ENCODE measurements at regions not wholly inside any gene's neighbourhood (a gene's known extent, or its start where the extent isn't known, plus 50 kb on each side); places are given as distances from the start of the nearest gene placed in this dataset.

DNA sequence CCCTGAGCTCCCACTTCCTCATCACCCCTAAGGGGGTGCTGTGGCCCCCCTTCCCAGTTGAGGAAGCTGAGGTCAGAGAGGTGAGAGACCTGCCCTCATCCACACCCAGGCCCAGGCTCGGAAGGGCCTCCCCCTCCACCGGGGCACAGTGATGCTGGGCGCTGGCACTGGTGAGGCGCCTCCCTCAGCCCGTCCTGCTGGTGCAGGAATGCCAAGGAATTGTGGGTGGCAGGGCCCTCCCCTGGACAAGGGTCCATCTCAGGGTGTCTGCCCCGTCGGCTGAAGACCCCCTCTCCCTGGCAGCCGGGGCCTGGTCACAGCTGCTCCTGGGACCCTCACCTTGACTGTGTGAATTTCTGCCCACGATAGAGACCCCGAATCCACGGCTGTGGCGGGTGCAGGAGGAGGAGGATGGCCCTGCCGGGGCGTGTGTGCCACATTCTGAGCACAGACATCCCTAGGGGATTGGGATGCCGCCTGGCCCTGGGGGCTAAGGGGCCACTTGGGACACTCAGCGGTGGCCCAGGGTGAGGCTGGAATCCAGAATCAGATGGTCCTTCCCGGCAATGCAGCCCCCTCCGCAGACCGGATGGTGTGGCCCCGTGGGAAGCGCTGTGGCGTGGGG, 70.2 kb upstream of the GATA5 start:
- Histone ChIP-seq H3K4me3 (ENCODE audit: low read depth, low read length, poor library complexity, severe bottlenecking) (no peak overlapping the region), H3K27me3 (ENCODE audit: insufficient read depth, low read length) (peaks cover 9% of the 10 kb centered on the region; the same call in 1 of the 2 replicates)
- no peak for TF ChIP-seq EZH2 (IDR thresholded peaks at IDR 0.05; ENCODE audit: borderline replicate concordance, low read length)
- TF ChIP-seq, protein P1, sequence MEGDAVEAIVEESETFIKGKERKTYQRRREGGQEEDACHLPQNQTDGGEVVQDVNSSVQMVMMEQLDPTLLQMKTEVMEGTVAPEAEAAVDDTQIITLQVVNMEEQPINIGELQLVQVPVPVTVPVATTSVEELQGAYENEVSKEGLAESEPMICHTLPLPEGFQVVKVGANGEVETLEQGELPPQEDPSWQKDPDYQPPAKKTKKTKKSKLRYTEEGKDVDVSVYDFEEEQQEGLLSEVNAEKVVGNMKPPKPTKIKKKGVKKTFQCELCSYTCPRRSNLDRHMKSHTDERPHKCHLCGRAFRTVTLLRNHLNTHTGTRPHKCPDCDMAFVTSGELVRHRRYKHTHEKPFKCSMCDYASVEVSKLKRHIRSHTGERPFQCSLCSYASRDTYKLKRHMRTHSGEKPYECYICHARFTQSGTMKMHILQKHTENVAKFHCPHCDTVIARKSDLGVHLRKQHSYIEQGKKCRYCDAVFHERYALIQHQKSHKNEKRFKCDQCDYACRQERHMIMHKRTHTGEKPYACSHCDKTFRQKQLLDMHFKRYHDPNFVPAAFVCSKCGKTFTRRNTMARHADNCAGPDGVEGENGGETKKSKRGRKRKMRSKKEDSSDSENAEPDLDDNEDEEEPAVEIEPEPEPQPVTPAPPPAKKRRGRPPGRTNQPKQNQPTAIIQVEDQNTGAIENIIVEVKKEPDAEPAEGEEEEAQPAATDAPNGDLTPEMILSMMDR (IDR thresholded peaks at IDR 0.05; ENCODE audit: low read length), result no peak

DNA sequence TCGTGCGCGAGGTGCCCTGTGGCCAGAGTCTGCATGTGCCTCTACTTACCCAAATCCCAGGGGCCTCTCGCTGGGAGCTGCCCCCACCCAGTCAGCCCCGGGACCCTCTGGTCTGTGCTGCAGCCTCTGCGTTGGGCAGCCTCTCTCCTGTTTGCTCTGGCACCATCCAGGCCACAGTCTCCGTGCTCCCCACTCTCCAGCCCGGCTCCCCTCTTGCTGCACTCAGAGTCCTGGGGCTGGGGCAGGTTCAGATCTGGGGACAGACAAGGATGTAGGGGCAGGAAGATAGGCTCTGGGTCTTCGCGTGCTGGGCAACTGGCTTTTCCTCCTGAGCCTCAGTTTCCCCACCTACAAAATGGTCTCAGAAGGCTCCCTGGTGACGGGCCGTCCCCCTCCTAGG, 70.8 kb upstream of the GATA5 start:
- no peak overlapping the region for H3K9ac ChIP-seq (ENCODE audit: low read length)
- H4K20me1 ChIP-seq (ENCODE audit: insufficient read depth, low read length), result no peaks in the 10 kb centered on the region

More for the DNA sequence above, 70.2 kb upstream of the GATA5 start:
- no peaks in the 10 kb centered on the region for H3K9me2 ChIP-seq (ENCODE audit: low read depth, low read length)
- no peaks in the 10 kb centered on the region for H4K20me1 ChIP-seq (ENCODE audit: insufficient read depth, low read length)
- no peaks in the 10 kb centered on the region for H3K36me3 ChIP-seq (ENCODE audit: insufficient read depth, low read length)
- H3K9ac ChIP-seq (ENCODE audit: low read length), result no peak overlapping the region
- no peak overlapping the region for H2AFZ ChIP-seq (ENCODE audit: low read length)
- no peak overlapping the region for H3K4me2 ChIP-seq (ENCODE audit: low read length)
- H3K4me1 ChIP-seq (ENCODE audit: insufficient read depth, low read length, severe bottlenecking), result no peaks in the 10 kb centered on the region
- no peaks in the 10 kb centered on the region for H3K9me3 ChIP-seq (ENCODE audit: low read length)
- H3F3A ChIP-seq (ENCODE audit: insufficient read depth, low read length), result no peaks in the 10 kb centered on the region
- H3K79me2 ChIP-seq (ENCODE audit: insufficient read depth, low read length), result no peaks in the 10 kb centered on the region
- no peak overlapping the region for H3K27ac ChIP-seq (ENCODE audit: low read depth, low read length, poor library complexity, severe bottlenecking)

DNA sequence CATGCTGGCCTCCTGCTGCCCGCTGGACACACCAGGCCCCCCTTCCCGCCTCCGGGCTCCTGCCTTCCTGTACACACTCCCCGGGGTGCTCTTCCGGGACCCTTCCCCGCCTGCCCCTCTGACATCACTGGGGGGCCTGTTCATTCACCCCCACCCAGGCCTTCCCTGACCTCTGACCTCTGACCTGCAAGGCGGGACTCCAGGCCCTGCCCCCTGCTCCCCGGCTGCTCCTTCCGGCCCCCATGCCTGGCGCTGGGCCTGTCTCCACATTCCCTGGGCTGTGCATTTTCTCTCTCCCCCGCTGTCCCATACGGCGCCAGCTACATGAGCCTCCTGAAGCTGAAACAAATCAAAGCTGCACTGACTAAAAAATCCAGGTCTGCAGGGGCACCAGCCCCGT, 71.6 kb upstream of the GATA5 start:
- peaks cover 9% of the 10 kb centered on the region; the same call in 1 of the 2 replicates for H3K27me3 ChIP-seq (ENCODE audit: insufficient read depth, low read length)
- H3K4me1 ChIP-seq (ENCODE audit: insufficient read depth, low read length, severe bottlenecking), result no peaks in the 10 kb centered on the region

More for the DNA sequence above, 70.8 kb upstream of the GATA5 start:
- TF ChIP-seq EZH2 (IDR thresholded peaks at IDR 0.05; ENCODE audit: borderline replicate concordance, low read length), result no peak
- TF ChIP-seq, protein P1 (IDR thresholded peaks at IDR 0.05; ENCODE audit: low read length), result no peak
- Histone ChIP-seq H3K27me3 (ENCODE audit: insufficient read depth, low read length) (peaks cover 9% of the 10 kb centered on the region; the same call in 1 of the 2 replicates), H3K4me1 (ENCODE audit: insufficient read depth, low read length, severe bottlenecking) (no peaks in the 10 kb centered on the region), H3K27ac (ENCODE audit: low read depth, low read length, poor library complexity, severe bottlenecking) (no peak overlapping the region), H3K36me3 (ENCODE audit: insufficient read depth, low read length) (no peaks in the 10 kb centered on the region), H3F3A (ENCODE audit: insufficient read depth, low read length) (no peaks in the 10 kb centered on the region), H3K9me2 (ENCODE audit: low read depth, low read length) (no peaks in the 10 kb centered on the region), H3K4me3 (ENCODE audit: low read depth, low read length, poor library complexity, severe bottlenecking) (no peak overlapping the region), H2AFZ (ENCODE audit: low read length) (no peak overlapping the region), H3K4me2 (ENCODE audit: low read length) (no peak overlapping the region), H3K79me2 (ENCODE audit: insufficient read depth, low read length) (no peaks in the 10 kb centered on the region), H3K9me3 (ENCODE audit: low read length) (no peaks in the 10 kb centered on the region)

More for the DNA sequence above, 71.6 kb upstream of the GATA5 start:
- TF ChIP-seq EZH2 (IDR thresholded peaks at IDR 0.05; ENCODE audit: borderline replicate concordance, low read length), result no peak
- TF ChIP-seq, protein P1 (IDR thresholded peaks at IDR 0.05; ENCODE audit: low read length), result no peak
- Histone ChIP-seq H4K20me1 (ENCODE audit: insufficient read depth, low read length) (no peaks in the 10 kb centered on the region), H3K36me3 (ENCODE audit: insufficient read depth, low read length) (no peaks in the 10 kb centered on the region), H3K9ac (ENCODE audit: low read length) (no peak overlapping the region), H3K79me2 (ENCODE audit: insufficient read depth, low read length) (no peaks in the 10 kb centered on the region), H3K4me2 (ENCODE audit: low read length) (no peak overlapping the region), H2AFZ (ENCODE audit: low read length) (no peak overlapping the region), H3K4me3 (ENCODE audit: low read depth, low read length, poor library complexity, severe bottlenecking) (no peak overlapping the region), H3F3A (ENCODE audit: insufficient read depth, low read length) (no peaks in the 10 kb centered on the region), H3K27ac (ENCODE audit: low read depth, low read length, poor library complexity, severe bottlenecking) (no peak overlapping the region), H3K9me2 (ENCODE audit: low read depth, low read length) (no peaks in the 10 kb centered on the region), H3K9me3 (ENCODE audit: low read length) (no peaks in the 10 kb centered on the region)
